NCI-H526 (cell line): ENCODE measurements at regions not wholly inside any gene's neighbourhood (a gene's known extent, or its start where the extent isn't known, plus 50 kb on each side); places are given as distances from the start of the nearest gene placed in this dataset.
"Not testable (repeated sequence)": the region's sequence is repeated elsewhere in the genome, so short reads cannot be mapped to it uniquely, and the experiment has no call there.

ENCODE experiments used
- DNase-seq, 2 experiments: peaks; one replicate each; lab custom pipeline; 2025; lab: John Stamatoyannopoulos, UW

DNA sequence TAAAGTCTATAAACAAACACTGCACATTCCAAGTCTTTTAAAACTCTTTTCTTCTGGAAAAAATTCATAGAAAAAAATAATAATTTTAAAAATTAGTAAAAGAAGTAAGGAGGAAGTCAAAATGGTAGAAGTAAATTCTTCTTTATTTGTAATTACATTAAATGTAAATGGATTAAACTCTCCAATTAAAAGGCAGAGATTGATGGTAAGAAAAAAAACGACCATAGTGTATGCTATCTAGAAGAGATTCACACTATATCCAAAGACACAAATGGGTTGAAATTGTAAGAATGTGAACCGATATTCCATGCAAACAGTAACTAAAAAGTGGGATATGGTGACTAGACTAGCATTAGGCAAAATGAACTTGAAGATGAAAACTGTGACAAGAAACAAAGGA is 1196.1 kb upstream of the CDH2 start:
- DNase-seq = no peak

DNA sequence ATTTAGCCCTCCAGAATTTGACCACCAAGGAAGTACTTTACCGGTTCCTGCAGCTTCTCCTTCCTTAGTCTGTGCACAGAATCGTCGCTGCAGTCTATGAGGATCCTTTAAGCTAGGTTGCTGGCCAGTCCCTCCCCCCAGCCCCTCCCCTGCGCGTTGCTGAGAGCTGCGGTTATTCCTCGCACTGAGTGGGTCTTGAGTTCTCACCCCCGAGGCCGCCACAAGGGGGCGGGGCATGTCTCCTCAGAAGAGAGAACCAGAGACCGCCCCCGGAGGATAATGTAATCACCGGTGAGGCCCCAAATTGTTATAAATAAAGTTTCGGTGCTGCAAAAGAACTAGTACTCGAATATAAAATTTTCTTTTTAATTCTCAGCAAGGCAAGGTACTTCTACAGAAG is 1184.9 kb upstream of the CDH2 start:
- peak in 1 of 2 experiments; percentile 15 for DNase-seq

DNA sequence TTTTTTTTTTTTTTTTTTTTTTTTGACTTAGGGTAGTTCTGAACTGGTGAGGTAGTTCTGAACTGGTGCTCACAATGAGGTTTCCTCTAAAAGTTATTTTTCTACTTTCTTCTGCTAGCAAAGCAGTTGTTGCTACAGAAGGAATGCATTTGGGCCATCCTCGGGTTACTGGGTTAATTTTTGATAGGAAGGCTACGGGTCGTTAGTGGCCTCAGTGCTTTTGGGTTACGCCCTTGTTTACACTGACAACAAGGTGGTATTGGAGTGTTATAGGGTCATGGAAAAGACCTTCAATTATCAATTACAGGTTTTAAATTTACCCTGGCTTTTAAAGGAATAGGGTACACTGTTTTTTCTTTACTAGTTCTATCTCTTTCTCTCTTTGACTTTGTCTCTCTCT is 1183.7 kb upstream of the CDH2 start:
- not testable (repeated sequence) for DNase-seq

DNA sequence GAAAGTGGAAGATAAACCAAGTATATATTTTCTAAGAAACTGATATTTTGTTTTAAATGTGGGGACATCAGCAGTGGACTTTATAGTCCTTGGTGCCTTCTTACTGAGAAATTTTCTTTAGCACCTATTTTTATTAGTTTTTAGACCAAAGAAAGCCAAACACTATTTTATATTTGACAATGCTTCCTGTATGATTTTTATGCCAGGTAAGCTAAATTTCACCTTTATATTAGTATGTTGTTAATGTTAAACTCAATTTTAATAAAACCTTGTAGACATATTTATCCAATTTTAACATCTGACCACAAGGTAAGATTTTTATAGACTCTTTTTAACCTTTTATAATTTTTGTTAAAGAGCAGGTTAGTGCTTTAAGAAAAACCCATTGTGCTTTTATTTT is 1182.3 kb upstream of the CDH2 start:
- not testable (repeated sequence) for DNase-seq

DNA sequence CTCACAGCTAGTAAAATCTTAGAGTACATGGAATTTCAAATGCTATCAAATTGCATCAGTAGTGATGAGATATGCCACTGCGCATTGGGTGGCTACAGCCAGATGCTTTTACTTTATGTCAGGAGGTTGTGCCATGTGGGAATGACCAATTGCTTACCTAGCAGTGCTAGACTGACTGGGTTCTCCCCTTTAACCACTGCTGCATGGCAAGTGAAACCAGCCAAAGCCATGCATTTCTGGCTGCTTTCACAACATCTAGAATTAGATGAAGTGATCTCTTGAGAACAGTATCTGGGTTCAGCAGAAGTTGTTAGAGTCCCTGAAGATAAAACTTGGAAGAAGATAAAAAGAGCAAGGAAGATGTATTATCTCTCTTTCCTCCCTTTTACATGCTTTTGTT is 1174.2 kb upstream of the CDH2 start:
- DNase-seq = no peak

DNA sequence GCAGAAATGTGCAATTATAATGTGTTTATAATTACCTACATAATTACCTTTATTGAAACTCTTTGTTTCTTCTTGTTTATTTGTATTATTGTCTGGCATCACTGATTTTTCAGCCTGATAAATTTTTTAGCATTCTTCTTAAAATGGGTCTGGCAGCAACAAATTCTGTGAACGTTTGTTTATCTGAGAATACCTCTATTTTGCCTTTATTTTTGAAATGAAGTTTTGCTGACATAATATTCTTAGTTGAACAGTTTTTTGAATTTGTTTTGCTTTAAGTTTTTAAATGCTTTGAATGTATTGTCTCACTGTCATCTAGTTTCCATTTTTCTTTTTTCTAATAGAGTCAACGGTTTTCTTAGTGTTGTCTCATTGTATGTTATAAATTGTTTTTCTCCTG is 1152.0 kb upstream of the CDH2 start:
- no peak for DNase-seq

DNA sequence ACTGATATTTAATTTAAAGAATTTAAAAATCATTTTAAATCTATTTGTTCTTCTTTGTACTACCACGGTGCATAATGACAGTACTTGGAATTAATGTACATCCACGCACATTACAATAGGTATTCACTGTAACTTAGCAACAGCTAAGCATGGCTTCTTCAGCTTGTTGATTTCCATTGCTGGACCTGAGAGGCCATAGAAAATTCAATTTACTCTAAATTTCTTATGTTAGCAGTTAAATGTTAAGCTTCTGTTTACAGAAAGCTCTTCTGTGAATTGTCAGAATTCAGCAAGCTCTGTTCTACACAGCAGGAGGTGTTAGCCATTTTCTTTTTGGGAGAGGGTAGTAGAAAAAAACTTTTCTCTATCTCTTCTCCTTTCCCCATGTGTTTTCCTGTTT is 1149.3 kb upstream of the CDH2 start:
- no peak for DNase-seq

DNA sequence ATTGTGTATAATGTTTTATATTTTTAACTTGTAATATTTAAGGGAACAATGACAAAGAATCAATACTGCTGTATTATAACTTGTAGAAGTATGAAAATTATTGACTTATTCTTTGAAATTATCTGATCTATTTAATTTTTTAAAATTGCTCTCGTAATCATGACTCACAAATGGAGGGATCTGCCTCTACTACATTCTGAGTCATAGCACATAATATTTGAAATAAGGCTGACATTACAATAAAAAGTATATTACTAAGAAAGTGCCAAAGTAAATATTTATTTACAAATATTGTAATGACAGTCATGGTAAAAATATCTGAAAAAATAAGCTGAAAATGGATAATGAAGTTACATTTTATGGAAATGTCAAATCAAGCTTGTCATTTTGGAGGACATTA is 1144.6 kb upstream of the CDH2 start:
- DNase-seq = no peak

DNA sequence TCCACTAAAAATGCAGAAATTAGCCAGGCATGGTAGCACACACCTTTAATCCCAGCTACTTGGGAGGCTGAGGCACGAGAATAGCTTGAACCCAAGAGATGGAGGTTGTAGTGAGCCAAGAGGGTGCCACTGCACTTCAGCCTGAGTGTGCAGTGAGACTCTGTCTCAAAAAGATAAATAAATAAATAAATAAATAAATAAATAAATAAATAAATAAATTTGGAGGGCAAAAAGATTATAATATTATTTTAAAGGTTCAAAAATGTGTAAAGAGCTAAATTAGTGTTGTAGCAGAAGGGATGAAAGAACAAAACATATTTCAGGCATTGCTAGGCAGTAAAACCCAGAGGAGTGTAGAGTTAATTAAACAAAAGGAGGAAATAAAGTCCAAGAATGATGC is 1136.4 kb upstream of the CDH2 start:
- no peak for DNase-seq

DNA sequence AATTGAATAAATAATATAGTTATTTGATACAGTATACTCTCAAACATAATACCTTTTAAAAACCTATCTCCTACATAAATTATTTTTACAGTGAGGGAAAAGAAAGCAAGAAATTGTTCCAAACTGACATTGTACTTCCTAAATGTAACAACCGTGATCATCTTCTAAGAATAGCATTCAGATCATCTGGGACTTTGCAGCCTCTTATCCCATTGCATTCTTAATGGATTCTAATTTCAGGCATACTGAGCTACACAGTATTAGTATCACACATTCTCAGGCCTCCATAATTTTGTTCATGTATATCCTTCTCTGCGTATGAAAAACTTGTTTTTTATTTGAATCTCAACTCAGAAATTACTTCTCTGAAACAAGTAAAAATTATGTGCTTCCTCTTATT is 1134.7 kb upstream of the CDH2 start:
- no peak for DNase-seq

DNA sequence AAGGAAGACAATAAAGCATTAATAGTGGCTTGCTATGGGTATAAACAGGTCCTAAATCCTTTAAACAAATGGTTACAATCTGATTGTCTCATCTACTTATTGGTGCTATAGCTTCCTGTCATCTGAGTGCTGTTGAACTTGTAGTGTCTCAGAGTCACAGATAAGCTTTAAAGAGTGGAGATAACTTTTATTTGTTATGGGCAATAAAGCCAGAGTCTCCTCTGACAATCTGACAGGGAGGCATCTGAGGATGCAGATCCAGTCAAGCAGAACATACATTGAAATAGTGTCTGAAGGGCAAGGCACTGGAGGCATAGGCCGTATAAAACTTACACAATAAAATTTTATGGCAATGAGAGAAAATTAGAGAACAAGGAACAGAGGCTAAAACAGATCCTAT is 1132.4 kb upstream of the CDH2 start:
- DNase-seq = no peak

DNA sequence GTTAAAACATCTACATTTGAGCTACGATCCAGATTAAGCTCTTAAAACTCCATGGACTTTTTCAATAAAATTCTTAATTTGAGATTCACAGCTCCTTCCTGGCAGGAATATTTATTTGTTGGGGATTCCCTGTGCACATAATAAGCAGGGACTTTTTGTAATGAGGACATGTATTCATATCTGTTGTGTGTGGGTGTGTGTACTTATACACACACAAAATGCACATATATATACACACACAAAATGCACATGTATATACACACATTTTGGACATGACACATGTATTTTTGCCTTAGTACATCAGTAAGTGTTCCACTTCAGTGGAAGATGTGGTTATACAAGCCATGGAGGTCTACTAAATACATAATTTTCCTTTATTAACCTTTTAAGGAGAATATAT is 1131.1 kb upstream of the CDH2 start:
- DNase-seq = no peak

DNA sequence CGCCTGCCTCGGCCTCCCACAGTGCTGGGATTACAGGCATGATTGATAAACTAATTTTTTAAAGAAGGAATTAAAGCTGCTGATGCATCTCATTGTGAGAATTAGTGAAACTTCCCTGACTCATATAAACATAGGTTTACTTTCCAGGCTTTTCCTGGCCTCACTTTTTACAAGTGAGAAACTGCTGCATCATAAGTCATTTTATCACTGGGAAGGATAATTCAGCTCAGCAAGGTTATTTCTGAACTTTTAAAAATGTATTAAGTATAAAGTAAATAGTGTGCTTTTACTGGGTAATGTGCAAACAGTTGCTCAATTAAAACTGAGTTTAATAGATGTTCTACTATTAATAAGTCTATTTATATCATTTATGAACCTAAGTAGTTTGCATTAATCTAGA is 1130.3 kb upstream of the CDH2 start:
- DNase-seq = no peak

DNA sequence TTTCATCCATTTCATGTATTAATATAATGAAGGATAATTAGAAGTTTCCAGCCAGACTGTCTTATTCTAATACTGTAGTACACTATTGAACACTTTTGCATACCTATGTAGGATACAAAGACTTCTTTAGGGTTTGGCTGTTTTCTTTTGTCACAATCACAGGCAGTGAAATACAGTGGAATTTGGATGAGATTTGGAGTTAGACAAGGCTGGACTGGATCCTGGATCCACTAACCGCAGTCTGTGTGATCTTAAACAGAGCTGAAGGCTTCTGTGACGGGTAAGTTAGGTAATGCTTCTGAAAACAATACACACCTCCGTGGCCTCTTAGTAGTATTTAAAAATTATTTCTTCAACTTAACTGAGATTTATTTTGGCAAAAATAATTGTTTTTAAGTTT is 1128.6 kb upstream of the CDH2 start:
- no peak for DNase-seq

DNA sequence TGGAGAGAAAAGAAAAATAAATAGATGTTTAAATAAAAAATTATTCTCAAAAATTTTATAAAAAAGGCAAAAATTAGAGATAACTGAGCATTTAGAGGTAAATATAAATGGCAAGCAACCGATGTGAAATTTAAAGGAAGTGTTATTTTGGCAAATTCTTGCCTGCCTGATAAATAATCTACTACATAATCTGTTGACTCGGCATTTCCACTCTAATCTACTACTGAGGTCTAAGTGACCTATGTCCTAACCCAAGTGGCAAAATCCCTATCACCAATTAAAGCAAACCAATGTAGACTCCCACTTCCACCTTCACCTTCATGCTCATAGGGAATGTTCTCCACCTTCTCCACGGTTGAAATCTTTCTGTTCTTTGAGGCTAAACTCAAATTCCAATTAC is 1124.1 kb upstream of the CDH2 start:
- DNase-seq = no peak

DNA sequence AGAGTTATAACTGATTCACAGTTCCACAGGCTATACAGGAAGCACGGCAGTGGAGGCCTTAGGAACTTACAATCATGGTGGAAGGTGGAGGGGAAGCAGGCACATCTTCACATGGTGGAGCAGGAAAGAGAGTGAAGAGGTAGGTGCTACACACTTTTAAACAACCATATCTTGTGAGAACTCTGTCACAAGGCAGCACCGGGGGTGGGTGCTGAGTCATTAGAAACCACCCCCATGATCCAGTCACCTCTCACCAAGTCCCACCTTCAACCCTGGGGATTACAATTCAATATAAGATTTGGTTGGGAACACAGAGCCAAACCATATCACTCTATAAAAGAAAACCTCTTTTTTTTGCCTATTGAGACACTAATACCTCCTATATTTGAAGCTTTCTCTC is 1108.5 kb upstream of the CDH2 start:
- DNase-seq = no peak

DNA sequence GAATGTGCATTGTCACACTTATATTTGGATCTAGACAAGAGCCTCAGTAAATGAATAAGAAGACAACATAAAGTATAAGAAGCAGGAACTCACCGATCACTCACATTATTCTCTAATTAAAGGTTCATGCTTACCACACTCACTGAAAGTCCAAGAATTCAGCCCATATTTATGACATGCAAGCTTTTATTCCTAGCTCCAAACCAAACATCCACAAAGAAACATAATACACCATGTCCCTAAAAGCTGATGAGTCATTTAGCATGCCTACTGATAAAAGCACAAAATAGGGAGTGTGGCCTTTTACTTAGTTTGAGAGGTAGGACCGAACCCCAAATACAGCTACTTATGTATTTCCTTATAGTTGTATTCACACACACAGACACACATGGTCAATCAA is 1094.6 kb upstream of the CDH2 start:
- DNase-seq = no peak

DNA sequence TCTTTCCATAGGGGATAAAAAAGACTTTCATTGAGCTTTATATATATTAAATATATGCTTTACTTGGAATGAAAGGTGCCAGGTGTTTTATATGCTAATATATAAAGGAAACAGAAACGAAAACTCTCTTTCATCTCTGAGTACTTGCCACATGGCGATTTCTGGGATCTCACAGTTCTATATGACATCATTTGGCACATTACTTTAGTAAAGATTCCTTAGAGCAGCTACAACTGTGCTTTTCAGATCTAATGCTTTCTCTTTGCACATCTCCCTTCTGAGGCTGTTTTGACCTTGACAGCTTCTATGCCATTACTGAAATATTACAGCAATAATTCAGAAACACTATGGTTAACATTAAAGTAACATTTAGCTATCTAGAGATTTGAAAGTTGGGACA is 1082.9 kb upstream of the CDH2 start:
- no peak for DNase-seq

DNA sequence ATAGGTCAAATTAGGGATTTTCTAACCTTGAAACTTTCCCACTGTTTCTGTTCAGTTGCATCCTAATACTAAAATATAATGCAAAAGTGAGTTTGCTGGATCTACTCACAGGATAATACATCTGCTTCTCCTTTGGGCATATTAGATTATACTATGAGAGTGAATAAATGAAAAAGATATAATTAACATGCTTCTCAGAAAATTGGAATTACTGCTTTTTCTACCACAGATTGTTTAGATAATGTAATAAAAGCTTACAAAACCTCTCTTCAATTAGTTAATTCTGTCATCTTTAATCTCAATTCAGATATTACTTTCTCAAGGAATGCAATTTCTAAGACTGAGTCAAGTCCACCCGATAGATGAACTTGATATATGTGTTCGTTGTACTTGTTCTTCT is 1077.2 kb upstream of the CDH2 start:
- DNase-seq = no peak

DNA sequence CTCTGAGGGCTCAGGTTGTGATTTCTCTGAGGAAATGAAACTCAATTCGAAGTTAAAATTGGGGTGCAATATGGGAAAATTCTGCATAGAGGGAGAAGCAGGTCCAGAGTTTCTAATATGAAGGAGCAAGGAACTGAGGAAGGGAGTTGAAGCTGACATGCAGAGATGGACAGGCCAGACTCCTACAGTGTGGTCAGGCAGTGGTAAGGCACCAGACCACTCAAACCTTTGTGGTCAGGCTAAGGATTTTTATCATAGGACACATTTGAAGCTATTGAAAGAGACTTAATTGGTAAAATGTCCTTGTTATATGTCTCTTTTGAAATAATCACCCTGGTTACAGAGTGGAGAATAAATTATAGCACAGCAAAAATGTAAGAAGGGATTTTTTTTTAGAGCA is 1074.8 kb upstream of the CDH2 start:
- no peak for DNase-seq

DNA sequence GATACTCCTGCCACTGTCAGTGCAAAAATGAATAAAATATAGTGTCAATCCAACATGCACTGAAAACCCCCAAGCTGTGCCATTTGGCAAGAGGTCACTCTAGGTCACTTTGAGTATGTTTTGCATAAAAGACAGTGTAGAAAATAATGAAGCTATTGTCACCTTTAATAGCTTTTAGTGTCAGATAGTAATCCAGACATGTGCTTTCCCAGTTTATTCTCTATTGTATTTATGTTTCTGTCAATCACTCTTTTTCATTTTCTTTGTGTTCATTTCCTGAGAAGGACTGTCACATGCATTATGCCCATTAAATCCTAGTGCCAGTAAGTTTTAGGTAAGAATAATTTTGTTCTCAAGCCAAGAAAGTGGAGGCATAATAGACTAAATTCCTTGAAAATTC is 1073.9 kb upstream of the CDH2 start:
- DNase-seq = peak in 1 of 2 experiments; percentile 1

DNA sequence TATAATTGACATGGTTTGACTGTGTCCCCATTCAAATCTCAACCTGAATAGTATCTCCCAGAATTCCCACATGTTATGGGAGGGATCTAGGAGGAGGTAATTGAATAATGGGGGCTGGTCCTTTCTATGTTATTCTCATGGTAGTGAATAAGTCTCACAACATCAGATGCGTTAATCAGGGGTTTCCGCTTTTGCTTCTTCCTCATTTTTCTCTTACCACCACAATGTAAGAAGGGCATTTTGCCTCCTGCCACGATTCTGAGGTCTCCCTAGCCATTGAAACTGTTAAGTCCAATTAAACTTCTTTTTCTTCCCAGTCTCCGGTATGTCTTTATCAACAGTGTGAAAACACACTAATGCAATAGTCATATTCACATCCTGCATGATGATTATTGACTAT is 1073.3 kb upstream of the CDH2 start:
- no peak for DNase-seq

DNA sequence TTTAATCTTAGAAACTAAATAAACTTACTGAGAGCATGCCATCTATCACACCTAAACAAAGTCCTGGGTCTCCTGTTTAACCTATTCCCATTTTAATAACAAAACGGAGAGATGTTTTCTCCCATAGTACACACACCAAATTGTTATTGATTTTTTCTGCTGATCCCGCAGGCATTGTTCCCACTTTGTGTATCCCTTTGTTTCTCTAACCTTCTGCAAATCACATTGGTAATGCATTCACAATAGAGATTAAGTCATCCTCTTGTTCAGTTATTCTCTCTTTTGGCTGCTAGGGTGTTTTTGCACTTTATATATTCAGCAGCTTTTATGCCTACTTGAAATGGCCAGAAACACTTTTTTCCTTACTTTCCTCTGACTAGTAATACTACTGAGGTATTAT is 1071.9 kb upstream of the CDH2 start:
- no peak for DNase-seq

DNA sequence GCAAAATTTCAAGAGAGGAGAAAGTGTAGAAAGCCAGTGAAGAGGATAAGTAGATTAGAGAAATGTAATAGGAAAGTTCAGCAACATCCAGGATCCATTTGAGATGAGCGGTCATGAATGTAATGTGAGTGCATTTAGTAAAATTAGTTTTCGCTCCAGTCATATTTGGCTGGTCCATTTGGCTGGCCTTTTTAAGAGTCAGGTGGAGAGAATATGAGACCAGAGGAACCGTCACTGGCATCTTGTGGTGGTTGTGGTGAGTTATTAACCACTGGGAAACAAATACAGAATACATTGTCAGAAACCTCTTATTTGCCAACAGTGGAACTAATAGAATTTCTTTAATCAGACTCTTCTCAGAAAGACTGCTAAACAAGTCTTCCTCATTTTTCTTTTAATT is 1064.3 kb upstream of the CDH2 start:
- DNase-seq = no peak

DNA sequence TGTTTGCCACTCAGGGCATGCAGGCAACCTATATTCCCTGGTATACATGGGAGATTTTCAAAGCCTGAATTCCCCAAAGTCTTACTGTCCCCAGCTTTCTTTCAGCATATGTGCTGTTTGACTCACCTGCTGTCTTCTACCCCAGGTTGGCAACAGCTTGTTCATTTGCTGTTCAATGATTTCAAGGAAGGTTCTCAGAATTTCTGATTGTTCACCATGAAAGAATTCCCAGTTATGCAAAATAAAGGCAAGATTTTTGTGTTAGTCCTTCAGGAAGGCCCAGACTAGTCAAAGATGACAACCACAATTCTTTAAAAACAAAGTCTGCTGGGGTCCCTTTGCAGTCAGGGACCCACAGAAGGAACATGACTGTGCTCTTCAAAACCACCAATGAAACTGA is 1057.8 kb upstream of the CDH2 start:
- no peak for DNase-seq
